ENCODE measurements at regions not wholly inside any gene's neighbourhood (a gene's known extent, or its start where the extent isn't known, plus 50 kb on each side); places are given as distances from the start of the nearest gene placed in this dataset.

DNA sequence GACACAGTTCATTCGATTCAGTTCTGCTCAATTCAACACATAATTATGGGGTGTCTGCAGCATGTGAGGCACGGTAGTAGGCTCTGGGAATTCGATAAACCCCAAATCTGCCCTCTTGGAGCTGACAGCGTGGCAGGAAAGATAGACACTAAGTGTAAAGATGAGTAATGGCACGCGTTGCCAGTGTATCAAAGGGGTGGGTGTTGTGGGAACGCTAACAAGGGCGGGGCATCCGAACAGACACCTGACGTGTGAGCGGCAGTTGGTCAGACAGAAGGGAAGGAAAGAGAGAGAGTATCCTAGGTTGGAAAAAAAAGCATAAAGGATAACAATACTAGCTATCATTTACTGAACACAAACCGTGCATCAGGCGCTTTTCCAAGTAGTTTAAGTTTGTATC is 125.7 kb upstream of the HAAO start:
- TF ChIP-seq, protein P1, sequence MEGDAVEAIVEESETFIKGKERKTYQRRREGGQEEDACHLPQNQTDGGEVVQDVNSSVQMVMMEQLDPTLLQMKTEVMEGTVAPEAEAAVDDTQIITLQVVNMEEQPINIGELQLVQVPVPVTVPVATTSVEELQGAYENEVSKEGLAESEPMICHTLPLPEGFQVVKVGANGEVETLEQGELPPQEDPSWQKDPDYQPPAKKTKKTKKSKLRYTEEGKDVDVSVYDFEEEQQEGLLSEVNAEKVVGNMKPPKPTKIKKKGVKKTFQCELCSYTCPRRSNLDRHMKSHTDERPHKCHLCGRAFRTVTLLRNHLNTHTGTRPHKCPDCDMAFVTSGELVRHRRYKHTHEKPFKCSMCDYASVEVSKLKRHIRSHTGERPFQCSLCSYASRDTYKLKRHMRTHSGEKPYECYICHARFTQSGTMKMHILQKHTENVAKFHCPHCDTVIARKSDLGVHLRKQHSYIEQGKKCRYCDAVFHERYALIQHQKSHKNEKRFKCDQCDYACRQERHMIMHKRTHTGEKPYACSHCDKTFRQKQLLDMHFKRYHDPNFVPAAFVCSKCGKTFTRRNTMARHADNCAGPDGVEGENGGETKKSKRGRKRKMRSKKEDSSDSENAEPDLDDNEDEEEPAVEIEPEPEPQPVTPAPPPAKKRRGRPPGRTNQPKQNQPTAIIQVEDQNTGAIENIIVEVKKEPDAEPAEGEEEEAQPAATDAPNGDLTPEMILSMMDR (IDR thresholded peaks at IDR 0.05): no peak
- TF ChIP-seq POLR2A (IDR thresholded peaks at IDR 0.05) (no peak), EP300 (IDR thresholded peaks at IDR 0.05) (no peak)

Data from tibial nerve (tissue), 4 donors.